ENCODE measurements at regions not wholly inside any gene's neighbourhood (a gene's known extent, or its start where the extent isn't known, plus 50 kb on each side); places are given as distances from the start of the nearest gene placed in this dataset.

DNA sequence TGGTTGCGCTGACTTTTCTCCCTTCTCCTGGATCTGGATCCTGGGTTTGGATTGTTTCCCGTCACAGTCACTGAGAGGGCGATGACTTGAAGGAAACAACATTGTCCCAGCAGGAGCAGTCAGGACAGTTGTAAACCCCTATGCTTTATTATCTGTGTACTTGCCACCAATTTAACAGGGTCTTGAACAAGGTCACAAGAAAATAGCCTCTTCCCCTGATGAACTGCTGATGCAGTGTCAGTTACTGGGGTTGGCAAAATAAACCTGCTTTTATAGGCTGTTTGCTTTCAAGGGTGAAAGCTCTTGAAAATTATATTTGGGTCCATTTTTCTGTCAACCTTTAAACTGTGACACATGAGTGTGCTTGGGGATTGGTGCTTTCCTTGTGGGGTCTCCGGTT, 238.9 kb downstream of the ACTR3B start:
- intact Hi-C loops (cut with DNase I; ENCODE audit: low total_unique reads), result no loop called here
- no peaks in the 10 kb centered on the region for H3K27me3 ChIP-seq (replicated peaks in 1 of 7)
- H3K9me3 ChIP-seq, result peaks cover 0 to 26% (median 9%) of the 10 kb centered on the region in 8 donors
- no peaks in the 10 kb centered on the region for H3K4me1 ChIP-seq
- WGBS, 5 donors, result 81 to 93% (median 84%) methylated on average over 4 of the region's 4 CpGs
- H3K27ac ChIP-seq, result no peak overlapping the region
- H3K4me3 ChIP-seq, result no peak overlapping the region
- no peaks in the 10 kb centered on the region for H3K36me3 ChIP-seq
- TF ChIP-seq, protein P1, sequence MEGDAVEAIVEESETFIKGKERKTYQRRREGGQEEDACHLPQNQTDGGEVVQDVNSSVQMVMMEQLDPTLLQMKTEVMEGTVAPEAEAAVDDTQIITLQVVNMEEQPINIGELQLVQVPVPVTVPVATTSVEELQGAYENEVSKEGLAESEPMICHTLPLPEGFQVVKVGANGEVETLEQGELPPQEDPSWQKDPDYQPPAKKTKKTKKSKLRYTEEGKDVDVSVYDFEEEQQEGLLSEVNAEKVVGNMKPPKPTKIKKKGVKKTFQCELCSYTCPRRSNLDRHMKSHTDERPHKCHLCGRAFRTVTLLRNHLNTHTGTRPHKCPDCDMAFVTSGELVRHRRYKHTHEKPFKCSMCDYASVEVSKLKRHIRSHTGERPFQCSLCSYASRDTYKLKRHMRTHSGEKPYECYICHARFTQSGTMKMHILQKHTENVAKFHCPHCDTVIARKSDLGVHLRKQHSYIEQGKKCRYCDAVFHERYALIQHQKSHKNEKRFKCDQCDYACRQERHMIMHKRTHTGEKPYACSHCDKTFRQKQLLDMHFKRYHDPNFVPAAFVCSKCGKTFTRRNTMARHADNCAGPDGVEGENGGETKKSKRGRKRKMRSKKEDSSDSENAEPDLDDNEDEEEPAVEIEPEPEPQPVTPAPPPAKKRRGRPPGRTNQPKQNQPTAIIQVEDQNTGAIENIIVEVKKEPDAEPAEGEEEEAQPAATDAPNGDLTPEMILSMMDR (IDR thresholded peaks at IDR 0.05 in 8 of 11, conservative IDR thresholded peaks at IDR 0.05 in 3 of 11), result no peak
- TF ChIP-seq POLR2AphosphoS5 (IDR thresholded peaks at IDR 0.05), result no peak
- TF ChIP-seq POLR2A (IDR thresholded peaks at IDR 0.05), result no peak
- no peak for DNase-seq

DNA sequence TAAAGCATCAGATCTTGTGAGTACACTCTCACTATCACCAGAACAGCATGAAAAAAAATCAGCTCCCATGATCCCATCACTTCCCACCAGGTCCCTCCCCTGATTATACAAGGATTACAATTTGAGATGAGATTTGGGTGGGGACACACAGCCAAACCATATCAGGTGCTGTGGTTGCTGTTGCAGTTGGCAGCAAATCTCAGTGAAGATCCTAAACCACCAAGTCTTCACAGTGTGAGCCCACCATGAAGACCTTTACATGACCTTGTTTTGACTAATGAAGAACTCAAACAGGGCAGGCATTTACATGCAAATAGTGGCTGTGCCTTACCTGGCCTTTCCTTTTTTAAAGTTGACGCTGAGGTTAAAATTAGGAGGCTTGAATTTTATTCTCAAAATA, 242.6 kb downstream of the ACTR3B start:
- H3K4me1 ChIP-seq, result no peaks in the 10 kb centered on the region
- 56 to 88% (median 83%) methylated on average over 1 of the region's 1 CpG for WGBS, 5 donors
- intact Hi-C loops (cut with DNase I; ENCODE audit: low total_unique reads), result no loop called here
- DNase-seq, result no peak
- no peaks in the 10 kb centered on the region for H3K36me3 ChIP-seq
- no peak overlapping the region for H3K4me3 ChIP-seq
- peaks cover 0 to 26% (median 9%) of the 10 kb centered on the region in 8 donors for H3K9me3 ChIP-seq
- TF ChIP-seq, protein P1 (IDR thresholded peaks at IDR 0.05 in 8 of 11, conservative IDR thresholded peaks at IDR 0.05 in 3 of 11), result no peak
- TF ChIP-seq POLR2A (IDR thresholded peaks at IDR 0.05), result no peak
- H3K27ac ChIP-seq, result no peak overlapping the region
- H3K27me3 ChIP-seq (replicated peaks in 1 of 7), result no peaks in the 10 kb centered on the region

DNA sequence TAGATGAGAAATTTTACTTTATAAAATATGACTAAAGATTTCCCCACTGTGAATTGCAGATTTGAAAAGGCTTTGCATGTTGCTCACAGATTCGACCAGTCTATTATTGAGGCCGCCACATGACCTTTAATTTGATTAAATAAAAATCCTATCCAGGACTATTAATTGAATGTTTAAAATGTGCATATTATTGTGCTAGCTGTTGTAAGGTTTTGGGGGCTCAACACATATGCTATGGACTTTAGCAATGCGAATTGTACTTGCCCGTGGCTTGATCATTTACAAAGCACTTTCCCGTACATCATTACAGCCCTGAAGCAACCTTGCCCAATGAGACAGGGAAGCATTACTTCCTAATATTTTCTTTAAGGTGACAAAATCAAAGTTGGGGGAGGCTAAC, 243.0 kb downstream of the ACTR3B start:
- WGBS, 5 donors, result 85 to 92% (median 90%) methylated on average over 5 of the region's 5 CpGs
- TF ChIP-seq POLR2AphosphoS5 (IDR thresholded peaks at IDR 0.05) (no peak), POLR2A (IDR thresholded peaks at IDR 0.05) (no peak)
- TF ChIP-seq, protein P1 (IDR thresholded peaks at IDR 0.05 in 8 of 11, conservative IDR thresholded peaks at IDR 0.05 in 3 of 11), result no peak
- H3K4me3 ChIP-seq, result no peak overlapping the region
- no peak overlapping the region for H3K27ac ChIP-seq
- peaks cover 0 to 26% (median 9%) of the 10 kb centered on the region in 8 donors for H3K9me3 ChIP-seq
- intact Hi-C loops (cut with DNase I; ENCODE audit: low total_unique reads), result no loop called here
- H3K36me3 ChIP-seq, result no peaks in the 10 kb centered on the region
- no peak for DNase-seq
- H3K4me1 ChIP-seq, result no peaks in the 10 kb centered on the region
- no peaks in the 10 kb centered on the region for H3K27me3 ChIP-seq (replicated peaks in 1 of 7)

DNA sequence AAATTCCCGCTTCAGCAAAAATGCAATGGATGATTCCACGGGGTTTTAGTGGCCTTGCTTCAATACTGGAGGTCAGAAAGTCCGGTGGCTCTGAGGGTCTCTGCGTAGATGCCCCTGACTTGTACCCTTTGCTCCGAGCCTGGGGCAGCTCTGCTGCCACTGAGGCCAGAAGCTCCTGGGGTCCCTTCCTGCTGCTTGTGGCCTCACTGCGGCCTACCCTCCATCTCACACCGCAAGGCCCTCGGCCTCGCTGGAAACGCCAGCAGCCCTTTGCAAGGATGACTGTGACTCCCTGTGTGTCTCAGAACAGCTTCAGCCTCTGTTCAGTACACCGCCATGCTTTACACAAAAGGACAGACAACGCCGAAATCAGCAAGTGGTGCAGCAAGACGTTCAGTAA, 244.8 kb downstream of the ACTR3B start:
- Histone ChIP-seq H3K4me3 (no peak overlapping the region), H3K9me3 (peaks cover 0 to 26% (median 9%) of the 10 kb centered on the region in 8 donors), H3K4me1 (no peaks in the 10 kb centered on the region), H3K36me3 (no peaks in the 10 kb centered on the region), H3K27ac (no peak overlapping the region), H3K27me3 (replicated peaks in 1 of 7) (no peaks in the 10 kb centered on the region)
- intact Hi-C loops (cut with DNase I; ENCODE audit: low total_unique reads), result no loop called here
- TF ChIP-seq POLR2A (IDR thresholded peaks at IDR 0.05), result no peak
- TF ChIP-seq, protein P1 (IDR thresholded peaks at IDR 0.05 in 8 of 11, conservative IDR thresholded peaks at IDR 0.05 in 3 of 11), result no peak
- TF ChIP-seq POLR2AphosphoS5 (IDR thresholded peaks at IDR 0.05), result no peak
- DNase-seq, result no peak
- 82 to 92% (median 88%) methylated on average over 12 to 14 of the region's 14 CpGs for WGBS, 5 donors

Data from spleen (tissue), 11 donors.